ENCODE measurements at regions not wholly inside any gene's neighbourhood (a gene's known extent, or its start where the extent isn't known, plus 50 kb on each side); places are given as distances from the start of the nearest gene placed in this dataset.

GRCh38 chr10:78706726-78707540 lies 361.8 kb upstream of the ZMIZ1 start:
- no peak for DNase-seq (ENCODE audit: insufficient read length, low spot score)
- no peak for TF ChIP-seq CTCF (IDR thresholded peaks at IDR 0.05; ENCODE audit: insufficient read depth, missing control alignments)
- no peak for FAIRE-seq

GRCh38 chr10:78707745-78708144 lies 361.0 kb upstream of the ZMIZ1 start:
- FAIRE-seq (no peak), DNase-seq (ENCODE audit: insufficient read length, low spot score) (no peak)
- no peak for TF ChIP-seq CTCF (IDR thresholded peaks at IDR 0.05; ENCODE audit: insufficient read depth, missing control alignments)

- no peak for TF ChIP-seq CTCF (IDR thresholded peaks at IDR 0.05; ENCODE audit: insufficient read depth, missing control alignments)
- DNase-seq (ENCODE audit: insufficient read length, low spot score), result no peak
- no peak for FAIRE-seq
Measured at GRCh38 chr10:78712147-78712546, 356.6 kb upstream of the ZMIZ1 start.

- no peak for DNase-seq (ENCODE audit: insufficient read length, low spot score)
- FAIRE-seq, result no peak
- TF ChIP-seq CTCF (IDR thresholded peaks at IDR 0.05; ENCODE audit: insufficient read depth, missing control alignments), result no peak
Measured at GRCh38 chr10:78713659-78714058, 355.1 kb upstream of the ZMIZ1 start.

- DNase-seq (ENCODE audit: insufficient read length, low spot score) (no peak), FAIRE-seq (no peak)
- TF ChIP-seq CTCF (IDR thresholded peaks at IDR 0.05; ENCODE audit: insufficient read depth, missing control alignments), result no peak
Measured at GRCh38 chr10:78714225-78714624, 354.5 kb upstream of the ZMIZ1 start.

- FAIRE-seq (no peak), DNase-seq (ENCODE audit: insufficient read length, low spot score) (no peak)
- TF ChIP-seq CTCF (IDR thresholded peaks at IDR 0.05; ENCODE audit: insufficient read depth, missing control alignments), result no peak
Measured at GRCh38 chr10:78715435-78715834, 353.3 kb upstream of the ZMIZ1 start.

- no peak for DNase-seq (ENCODE audit: insufficient read length, low spot score)
- no peak for FAIRE-seq
- no peak for TF ChIP-seq CTCF (IDR thresholded peaks at IDR 0.05; ENCODE audit: insufficient read depth, missing control alignments)
Measured at GRCh38 chr10:78716043-78716660, 352.6 kb upstream of the ZMIZ1 start.

All from D721Med (cell line).